Nephron progenitor cell (in vitro differentiated cells): ENCODE measurements at regions not wholly inside any gene's neighbourhood (a gene's known extent, or its start where the extent isn't known, plus 50 kb on each side); places are given as distances from the start of the nearest gene placed in this dataset.

Experiments used
- DNase-seq: peaks from one replicate; pipeline ENCODE4 v3.0.0; 2021
- H3K27ac Mint-ChIP-seq: 2 replicates; pipeline ENCODE4 v1.8.0; 2021; ENCODE audit warnings: mild to moderate bottlenecking, moderate library complexity, mixed read lengths
- H3K27me3 Mint-ChIP-seq: 2 replicates; pipeline ENCODE4 v1.8.0; 2021; ENCODE audit warnings: mild to moderate bottlenecking, low read depth, mixed read lengths; ENCODE audit not compliant: poor library complexity
- H3K36me3 Mint-ChIP-seq: 2 replicates; pipeline ENCODE4 v1.8.0; 2021; ENCODE audit warnings: low read depth, mixed read lengths
- H3K4me1 Mint-ChIP-seq: 2 replicates; pipeline ENCODE4 v1.8.0; 2021; ENCODE audit warnings: mixed read lengths
- H3K4me3 Mint-ChIP-seq: 2 replicates; pipeline ENCODE4 v1.8.0; 2021; ENCODE audit warnings: mild to moderate bottlenecking, moderate library complexity, mixed read lengths
- H3K9me3 Mint-ChIP-seq: 2 replicates; pipeline ENCODE4 v1.8.0; 2021; ENCODE audit warnings: mild to moderate bottlenecking, moderate library complexity, mixed read lengths
- TF ChIP-seq, protein P1 (sequence below): fragments of 200-600 bp; sonication (generic); IDR thresholded peaks from 2 replicates; pipeline ENCODE4 v1.5.0; 2021; ENCODE audit warnings: antibody characterized with exemption

- H3K27ac Mint-ChIP-seq: no peak overlapping the region
- TF ChIP-seq, protein P1, sequence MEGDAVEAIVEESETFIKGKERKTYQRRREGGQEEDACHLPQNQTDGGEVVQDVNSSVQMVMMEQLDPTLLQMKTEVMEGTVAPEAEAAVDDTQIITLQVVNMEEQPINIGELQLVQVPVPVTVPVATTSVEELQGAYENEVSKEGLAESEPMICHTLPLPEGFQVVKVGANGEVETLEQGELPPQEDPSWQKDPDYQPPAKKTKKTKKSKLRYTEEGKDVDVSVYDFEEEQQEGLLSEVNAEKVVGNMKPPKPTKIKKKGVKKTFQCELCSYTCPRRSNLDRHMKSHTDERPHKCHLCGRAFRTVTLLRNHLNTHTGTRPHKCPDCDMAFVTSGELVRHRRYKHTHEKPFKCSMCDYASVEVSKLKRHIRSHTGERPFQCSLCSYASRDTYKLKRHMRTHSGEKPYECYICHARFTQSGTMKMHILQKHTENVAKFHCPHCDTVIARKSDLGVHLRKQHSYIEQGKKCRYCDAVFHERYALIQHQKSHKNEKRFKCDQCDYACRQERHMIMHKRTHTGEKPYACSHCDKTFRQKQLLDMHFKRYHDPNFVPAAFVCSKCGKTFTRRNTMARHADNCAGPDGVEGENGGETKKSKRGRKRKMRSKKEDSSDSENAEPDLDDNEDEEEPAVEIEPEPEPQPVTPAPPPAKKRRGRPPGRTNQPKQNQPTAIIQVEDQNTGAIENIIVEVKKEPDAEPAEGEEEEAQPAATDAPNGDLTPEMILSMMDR: no peak
- peaks cover 2% of the 10 kb centered on the region for H3K9me3 Mint-ChIP-seq
- peaks cover 3% of the 10 kb centered on the region for H3K27me3 Mint-ChIP-seq
- DNase-seq: no peak
- no peaks in the 10 kb centered on the region for H3K4me1 Mint-ChIP-seq
- H3K36me3 Mint-ChIP-seq: peaks cover 2% of the 10 kb centered on the region
- no peak overlapping the region for H3K4me3 Mint-ChIP-seq
Measured at GRCh38 chr1:209266590-209267205, 316.8 kb upstream of the CAMK1G start.

DNA sequence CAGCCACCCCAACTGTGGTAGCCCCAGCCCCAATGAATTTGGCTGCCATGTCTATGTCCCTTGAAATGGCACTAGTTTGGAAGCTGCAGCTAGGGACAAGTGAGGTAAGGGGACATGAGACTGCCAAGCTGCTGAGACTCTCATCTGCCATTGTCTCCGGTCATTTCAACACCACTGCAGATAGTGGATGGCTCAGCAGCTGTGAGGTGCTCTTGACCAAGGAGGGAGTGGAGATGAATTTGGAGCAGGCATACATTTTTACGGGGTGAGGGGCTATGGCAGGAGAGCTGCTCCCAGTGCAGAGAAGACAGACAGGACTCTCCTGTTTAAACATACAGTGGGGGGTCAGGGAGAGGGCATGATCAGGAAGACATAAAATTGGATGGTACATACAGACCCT is 315.5 kb upstream of the CAMK1G start:
- Mint-ChIP-seq H3K4me3 (no peak overlapping the region), H3K4me1 (no peaks in the 10 kb centered on the region)
- TF ChIP-seq, protein P1: no peak

GRCh38 chr1:209268479-209268878 is 315.0 kb upstream of the CAMK1G start:
- Mint-ChIP-seq H3K27ac (no peak overlapping the region), H3K36me3 (no peaks in the 10 kb centered on the region), H3K27me3 (peaks cover 3% of the 10 kb centered on the region), H3K9me3 (no peaks in the 10 kb centered on the region), H3K4me3 (no peak overlapping the region), H3K4me1 (no peaks in the 10 kb centered on the region)
- DNase-seq: no peak
- TF ChIP-seq, protein P1: no peak

More for the DNA sequence above, 315.5 kb upstream of the CAMK1G start:
- Mint-ChIP-seq H3K9me3 (no peaks in the 10 kb centered on the region), H3K27me3 (peaks cover 3% of the 10 kb centered on the region), H3K36me3 (no peaks in the 10 kb centered on the region), H3K27ac (no peak overlapping the region)
- DNase-seq: no peak

DNA sequence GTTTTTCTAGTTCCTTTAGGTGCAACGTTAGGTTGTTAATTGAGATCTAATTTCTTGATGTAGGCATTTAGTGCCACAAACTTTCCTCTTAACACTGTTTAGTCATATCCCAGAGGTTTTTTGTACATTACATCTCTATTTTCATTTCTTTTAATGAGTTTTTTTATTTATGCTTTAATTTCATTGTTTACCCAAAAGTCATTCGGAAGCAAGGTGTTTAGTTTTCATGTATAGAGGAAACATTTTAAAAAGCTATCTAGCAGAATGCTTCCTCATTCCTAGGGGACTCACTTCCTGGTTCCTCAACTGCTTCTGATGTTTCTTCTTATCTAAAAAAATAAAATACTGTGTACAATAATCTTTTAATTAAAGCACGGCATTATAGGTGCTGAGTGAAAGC is 307.2 kb upstream of the CAMK1G start:
- no peaks in the 10 kb centered on the region for H3K4me1 Mint-ChIP-seq
- H3K36me3 Mint-ChIP-seq: no peaks in the 10 kb centered on the region
- no peak for DNase-seq
- peaks cover 17% of the 10 kb centered on the region for H3K9me3 Mint-ChIP-seq
- no peak overlapping the region for H3K27ac Mint-ChIP-seq
- TF ChIP-seq, protein P1: no peak
- H3K27me3 Mint-ChIP-seq: no peaks in the 10 kb centered on the region
- no peak overlapping the region for H3K4me3 Mint-ChIP-seq

DNA sequence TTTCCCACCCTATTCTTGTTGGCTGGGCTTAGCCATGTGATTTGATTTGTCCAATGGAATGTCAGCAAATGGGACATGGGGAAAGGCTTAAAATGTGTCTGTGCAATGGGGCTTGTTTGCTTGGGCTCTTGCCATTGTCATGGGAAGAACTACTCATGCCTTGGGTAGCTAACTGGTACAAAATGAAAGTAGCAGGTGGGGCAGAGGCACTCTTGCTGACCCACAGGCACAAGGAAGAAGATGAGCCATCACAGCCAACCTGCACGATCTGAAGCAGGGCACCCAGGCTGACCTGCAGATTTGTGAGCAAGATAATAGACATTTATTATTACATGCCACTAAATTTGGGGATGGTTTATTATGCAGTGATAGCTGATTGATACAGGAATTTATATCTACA is 305.9 kb upstream of the CAMK1G start:
- Mint-ChIP-seq H3K4me3 (no peak overlapping the region), H3K4me1 (no peaks in the 10 kb centered on the region), H3K27ac (no peak overlapping the region), H3K36me3 (no peaks in the 10 kb centered on the region), H3K9me3 (peaks cover 17% of the 10 kb centered on the region), H3K27me3 (no peaks in the 10 kb centered on the region)
- TF ChIP-seq, protein P1: no peak
- no peak for DNase-seq

GRCh38 chr1:209291715-209292114 is 291.8 kb upstream of the CAMK1G start:
- Mint-ChIP-seq H3K36me3 (no peaks in the 10 kb centered on the region), H3K27ac (peak overlapping the region; percentile 10), H3K27me3 (peaks cover 14% of the 10 kb centered on the region), H3K4me3 (peak overlapping the region; percentile 8), H3K4me1 (peaks cover 41% of the 10 kb centered on the region), H3K9me3 (no peaks in the 10 kb centered on the region)
- TF ChIP-seq, protein P1: no peak
- peak; percentile 7 for DNase-seq
